Amygdala (tissue), 56 donors: ENCODE measurements at regions not wholly inside any gene's neighbourhood (a gene's known extent, or its start where the extent isn't known, plus 50 kb on each side); places are given as distances from the start of the nearest gene placed in this dataset.

Source experiments
- DNase-seq, 56 donors: peaks; one replicate each; lab custom pipeline; 2025; lab: John Stamatoyannopoulos, UW

GRCh38 chr10:131012641-131012985 is 298.9 kb downstream of the TCERG1L start:
- no peak for DNase-seq

- no peak for DNase-seq
Observed at GRCh38 chr10:131013281-131013912, 298.1 kb downstream of the TCERG1L start.

- DNase-seq, result no peak
Observed at GRCh38 chr10:131014271-131014670, 297.2 kb downstream of the TCERG1L start.

- no peak for DNase-seq
Observed at GRCh38 chr10:131015271-131015670, 296.2 kb downstream of the TCERG1L start.

- no peak for DNase-seq
Observed at GRCh38 chr10:131016556-131016955, 295.0 kb downstream of the TCERG1L start.

- DNase-seq, result no peak
Observed at GRCh38 chr10:131017566-131018285, 293.8 kb downstream of the TCERG1L start.

- DNase-seq, result no peak
Observed at GRCh38 chr10:131018886-131019500, 292.5 kb downstream of the TCERG1L start.

GRCh38 chr10:131019696-131020095 is 291.8 kb downstream of the TCERG1L start:
- DNase-seq, result no peak

- DNase-seq, result no peak
Observed at GRCh38 chr10:131020775-131021174, 290.7 kb downstream of the TCERG1L start.

GRCh38 chr10:131021246-131021895 is 290.1 kb downstream of the TCERG1L start:
- DNase-seq, result no peak

GRCh38 chr10:131021969-131022368 is 289.6 kb downstream of the TCERG1L start:
- DNase-seq, result no peak

GRCh38 chr10:131022369-131022768 is 289.2 kb downstream of the TCERG1L start:
- DNase-seq, result no peak

GRCh38 chr10:131022981-131023380 is 288.5 kb downstream of the TCERG1L start:
- no peak for DNase-seq

GRCh38 chr10:131024259-131025131 is 287.0 kb downstream of the TCERG1L start:
- DNase-seq, result no peak

- DNase-seq, result no peak
Observed at GRCh38 chr10:131025333-131025732, 286.2 kb downstream of the TCERG1L start.

GRCh38 chr10:131027256-131027655 is 284.3 kb downstream of the TCERG1L start:
- DNase-seq, result no peak

GRCh38 chr10:131031346-131031745 is 280.2 kb downstream of the TCERG1L start:
- DNase-seq, result no peak

GRCh38 chr10:131032329-131033165 is 279.0 kb downstream of the TCERG1L start:
- DNase-seq, result no peak
